OCI-LY3 (cell line): ENCODE measurements at regions not wholly inside any gene's neighbourhood (a gene's known extent, or its start where the extent isn't known, plus 50 kb on each side); places are given as distances from the start of the nearest gene placed in this dataset.

ENCODE experiments used
- CTCF ChIP-seq: fragments of 200-600, 300-600 bp; sonication (generic); IDR thresholded peaks from 2 replicates; pipeline ENCODE4 v1.5.1; 2014; ENCODE audit warnings: antibody characterized with exemption, low read length, low read depth
- EZH2phosphoT487 ChIP-seq: fragments of 200-600 bp; shearing (Covaris generic); IDR thresholded peaks from 2 replicates; pipeline ENCODE4 v1.6.1; 2018; ENCODE audit warnings: antibody characterized with exemption, mixed run types, low read depth

GRCh38 chr2:48204750-48205136 is 109.7 kb upstream of the FOXN2 start:
- no peak for TF ChIP-seq CTCF
- TF ChIP-seq EZH2phosphoT487, result no peak
